ENCODE measurements at regions not wholly inside any gene's neighbourhood (a gene's known extent, or its start where the extent isn't known, plus 50 kb on each side); places are given as distances from the start of the nearest gene placed in this dataset.

- POLR2A ChIA-PET (ENCODE audit: unreplicated experiment), result no interaction called here
- dilution Hi-C loops (cut with HindIII; ENCODE audit: low sequenced_read_pairs, unreplicated experiment), result no loop called here
- 100% methylated on average over 1 of the region's 6 CpGs; no CpG with 5 or more reads in 1 of the 2 experiments for WGBS, 2 experiments (ENCODE audit: extremely low coverage in 2 of 2, insufficient read length in 1 of 2)
These were observed 51.6 kb upstream of the FHL2 start for GRCh38 chr2:105450471-105450870.

More at GRCh38 chr2:105450471-105450870, 51.6 kb upstream of the FHL2 start:
- no peak overlapping the region for H4K5ac ChIP-seq (ENCODE audit: low read depth, low read length)
- intact Hi-C loops (cut with micrococcal nuclease), result no loop called here
- no peak overlapping the region for H3K4me2 ChIP-seq (ENCODE audit: low read depth, low read length)
- no peaks in the 10 kb centered on the region for H3K79me1 ChIP-seq (ENCODE audit: low read depth in 1 of 2, low read length in 2 of 2)
- no peaks in the 10 kb centered on the region for H3K9me3 ChIP-seq (ENCODE audit: control insufficient read depth, insufficient read depth, low read length)
- H2AK5ac ChIP-seq (ENCODE audit: low read depth, low read length), result no peak overlapping the region
- H2AK9ac ChIP-seq (replicated peaks; ENCODE audit: low read depth, low read length, poor library complexity), result no peak overlapping the region
- no peak overlapping the region for H3K27ac ChIP-seq (ENCODE audit: insufficient read depth, low read length)
- H4K20me1 ChIP-seq (ENCODE audit: insufficient read depth, low read length), result no peaks in the 10 kb centered on the region
- in situ Hi-C loops (cut with MboI; ENCODE audit: low sequenced_read_pairs), result no loop called here
- peaks cover 8% of the 10 kb centered on the region for H3K4me1 ChIP-seq (ENCODE audit: control insufficient read depth, insufficient read depth, low read length)
- CTCF ChIA-PET, result no interaction called here
- H4K8ac ChIP-seq (ENCODE audit: low read depth in 2 of 2, low read length in 2 of 2), result no peak overlapping the region
- no peaks in the 10 kb centered on the region for H3K36me3 ChIP-seq (ENCODE audit: control insufficient read depth, insufficient read depth, low read length)
- H3K9me1 ChIP-seq (ENCODE audit: insufficient read depth, low read length), result peaks cover 3% of the 10 kb centered on the region; the same call in 1 of the 2 replicates
- H2BK120ac ChIP-seq (ENCODE audit: low read depth, low read length), result no peak overlapping the region
- H2AFZ ChIP-seq (replicated peaks; ENCODE audit: low read length, poor library complexity), result no peak overlapping the region
- H3K14ac ChIP-seq (replicated peaks; ENCODE audit: low read depth, low read length), result no peak overlapping the region
- no peak overlapping the region for H2BK20ac ChIP-seq (ENCODE audit: low read depth, low read length)
- H3K4ac ChIP-seq (ENCODE audit: low read depth, low read length), result no peak overlapping the region
- TF ChIP-seq RAD21 (IDR thresholded peaks at IDR 0.05; ENCODE audit: low read length), result no peak
- no peak overlapping the region for H3K18ac ChIP-seq (ENCODE audit: low read depth, low read length)
- H2BK5ac ChIP-seq (ENCODE audit: low read depth, low read length, poor library complexity, severe bottlenecking), result no peak overlapping the region
- no peak for DNase-seq
- no TSS peak for BruUV-seq (replicated peaks)
- no peak overlapping the region for H3K56ac ChIP-seq (ENCODE audit: extremely low read depth, insufficient read depth, low read length)
- ATAC-seq (ENCODE audit: low read depth), result no peak
- H2BK15ac ChIP-seq (ENCODE audit: low read depth, low read length), result no peak overlapping the region
- H3K27me3 ChIP-seq (ENCODE audit: control insufficient read depth, insufficient read depth, low read length), result peaks cover 10% of the 10 kb centered on the region
- H4K91ac ChIP-seq (ENCODE audit: insufficient read depth, low read depth, low read length), result no peak overlapping the region
- no peak overlapping the region for H3K23ac ChIP-seq (ENCODE audit: low read depth, low read length)
- H3K4me3 ChIP-seq (ENCODE audit: insufficient read depth, low read depth, low read length), result no peak overlapping the region
- H3K9ac ChIP-seq (ENCODE audit: low read depth, low read length), result no peak overlapping the region
